ENCODE measurements at regions not wholly inside any gene's neighbourhood (a gene's known extent, or its start where the extent isn't known, plus 50 kb on each side); places are given as distances from the start of the nearest gene placed in this dataset.
"Not testable (repeated sequence)": the region's sequence is repeated elsewhere in the genome, so short reads cannot be mapped to it uniquely, and the experiment has no call there.

DNA sequence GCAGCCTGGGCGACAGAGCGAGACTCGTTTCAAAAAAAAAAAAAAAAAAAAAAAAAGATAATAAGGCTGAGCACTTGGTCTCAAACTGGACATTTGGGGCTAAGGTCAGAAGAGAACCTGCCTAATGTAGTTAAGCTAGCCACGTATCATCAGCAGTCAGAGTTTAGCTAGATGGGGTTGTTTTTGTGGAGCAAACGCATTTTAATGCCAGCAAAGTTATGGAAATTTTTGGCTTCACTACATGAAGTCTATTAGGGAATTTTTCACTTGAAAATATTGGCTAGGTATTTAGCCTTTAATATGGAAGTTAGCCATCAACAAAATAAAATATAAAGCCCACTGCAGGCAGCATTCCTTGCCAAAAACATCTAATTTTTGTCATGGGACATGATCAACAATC lies 902.9 kb upstream of the CDH18 start:
- not testable (repeated sequence) for FAIRE-seq; DNase-seq (ENCODE audit: low spot score)

DNA sequence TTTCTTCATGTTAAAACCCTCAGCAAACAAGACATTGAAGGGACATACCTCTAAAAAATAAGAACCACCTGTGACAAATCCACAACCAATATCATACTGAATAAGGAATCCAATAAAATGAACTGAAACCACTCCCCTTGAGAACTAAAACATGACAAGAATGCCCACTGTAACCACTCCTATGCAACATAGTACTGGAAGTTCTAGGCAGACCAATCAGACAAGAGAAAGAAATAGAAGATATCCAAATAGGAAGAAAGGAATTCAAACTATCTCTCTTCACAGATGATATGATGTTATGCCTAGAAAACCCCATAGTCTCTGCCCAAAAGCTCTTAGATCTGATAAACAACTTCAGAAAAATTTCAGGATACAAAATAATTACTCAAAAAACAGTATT lies 887.7 kb upstream of the CDH18 start:
- not testable (repeated sequence) for DNase-seq (ENCODE audit: low spot score); FAIRE-seq

DNA sequence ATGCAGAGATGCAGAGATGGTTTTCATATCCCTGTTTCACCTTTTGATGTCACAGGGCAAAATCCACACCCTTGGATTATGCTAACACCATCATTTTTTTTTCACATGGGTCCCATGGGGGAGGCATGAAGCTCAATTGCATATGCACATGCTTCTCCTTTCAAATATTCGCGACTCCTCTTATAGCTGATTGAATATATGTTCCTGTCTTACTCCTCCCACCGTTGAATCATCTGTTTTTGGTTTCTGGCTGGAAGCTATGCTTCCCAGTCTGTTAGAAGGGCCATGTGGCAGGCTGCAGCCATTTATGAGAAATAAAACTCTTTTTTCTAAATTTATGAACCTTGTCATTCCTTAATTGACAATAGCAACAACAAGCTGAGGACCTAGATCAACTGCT lies 877.9 kb upstream of the CDH18 start:
- not testable (repeated sequence) for DNase-seq (ENCODE audit: low spot score); FAIRE-seq

DNA sequence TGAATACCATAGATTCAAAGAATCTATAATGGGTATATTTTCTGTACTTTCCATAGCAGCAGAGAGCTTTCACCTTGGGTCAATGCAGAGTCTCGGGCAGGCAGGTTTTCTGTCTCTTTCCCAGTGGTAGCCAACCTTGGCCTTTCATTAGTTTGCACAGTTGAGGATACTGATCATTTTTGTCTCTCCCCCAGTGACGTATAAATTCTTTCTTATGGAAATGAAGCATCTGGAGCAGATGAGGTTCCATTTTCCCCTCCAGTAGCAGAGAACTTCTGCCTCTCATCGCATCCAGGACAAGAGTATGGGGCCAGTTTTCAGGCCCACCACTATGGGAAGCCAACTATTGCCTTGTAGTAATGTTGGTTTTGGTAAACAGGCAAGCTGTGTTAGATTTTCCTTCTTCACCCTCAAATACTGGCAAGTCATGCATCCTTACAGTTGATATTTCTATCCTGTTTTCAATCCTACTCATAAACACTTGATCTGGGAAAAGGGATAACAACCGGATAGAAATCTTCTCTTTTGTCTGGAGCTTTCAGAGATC lies 845.2 kb upstream of the CDH18 start:
- no peak for DNase-seq (ENCODE audit: low spot score)
- no peak for FAIRE-seq

DNA sequence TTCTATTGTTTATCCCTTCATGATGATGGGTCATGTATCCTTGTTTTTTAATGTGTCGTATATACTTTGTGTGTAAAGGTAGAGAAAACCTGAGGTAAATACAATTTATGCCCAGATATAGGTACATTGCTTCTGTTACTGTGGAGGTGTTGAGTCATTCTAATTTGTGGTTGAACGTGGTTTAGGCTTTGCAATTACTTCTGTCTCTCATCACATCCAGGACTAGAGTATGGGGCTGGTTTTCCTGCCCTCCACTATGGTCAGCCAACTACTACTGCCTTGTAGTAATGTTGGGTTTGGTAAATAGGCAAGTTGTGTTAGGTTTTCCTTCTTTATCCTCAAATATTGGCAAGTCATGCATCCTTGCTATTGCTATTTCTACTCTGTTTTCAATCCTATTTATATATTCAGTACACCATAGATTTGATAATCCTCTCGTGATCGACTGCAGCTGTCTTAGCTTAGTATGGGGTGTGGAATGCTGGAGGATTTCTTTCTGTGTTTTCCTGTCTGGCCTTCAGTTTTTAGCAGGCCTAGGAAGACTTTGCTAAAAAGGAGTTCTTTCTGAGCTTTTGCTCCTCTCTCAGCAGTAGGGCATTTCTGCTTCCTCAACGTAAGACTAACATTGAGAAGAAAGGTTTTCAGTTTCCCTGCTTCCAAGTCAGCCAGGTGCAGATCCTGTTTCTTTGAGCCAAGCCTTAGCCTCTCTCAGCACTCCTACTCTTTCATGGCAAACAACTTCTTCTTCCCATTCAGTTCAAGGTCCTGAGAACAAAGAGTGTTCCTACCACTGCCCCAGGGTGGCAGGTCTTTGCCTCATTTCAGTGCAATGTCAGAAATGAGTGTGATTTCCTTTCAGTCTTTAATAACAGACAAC lies 844.4 kb upstream of the CDH18 start:
- FAIRE-seq (no peak), DNase-seq (ENCODE audit: low spot score) (no peak)

DNA sequence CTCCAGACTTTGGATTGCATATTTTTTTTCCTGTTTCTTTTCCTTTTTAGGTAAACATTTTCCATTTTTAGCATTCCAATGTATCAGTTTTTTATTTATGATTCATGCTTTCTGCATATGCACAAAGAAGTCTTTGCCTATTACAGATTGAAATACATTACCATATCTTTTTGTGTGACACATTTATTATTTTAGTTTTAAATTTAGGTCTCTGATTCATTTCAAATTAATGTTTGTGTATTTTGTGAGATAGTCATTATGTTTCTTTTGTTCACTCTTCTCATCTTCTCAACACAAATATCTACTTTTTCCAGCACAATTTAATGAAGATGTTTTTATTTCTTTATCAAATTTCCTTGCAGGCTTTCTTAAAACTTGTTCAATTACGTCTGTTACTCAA lies 838.0 kb upstream of the CDH18 start:
- FAIRE-seq; DNase-seq (ENCODE audit: low spot score): not testable (repeated sequence)

DNA sequence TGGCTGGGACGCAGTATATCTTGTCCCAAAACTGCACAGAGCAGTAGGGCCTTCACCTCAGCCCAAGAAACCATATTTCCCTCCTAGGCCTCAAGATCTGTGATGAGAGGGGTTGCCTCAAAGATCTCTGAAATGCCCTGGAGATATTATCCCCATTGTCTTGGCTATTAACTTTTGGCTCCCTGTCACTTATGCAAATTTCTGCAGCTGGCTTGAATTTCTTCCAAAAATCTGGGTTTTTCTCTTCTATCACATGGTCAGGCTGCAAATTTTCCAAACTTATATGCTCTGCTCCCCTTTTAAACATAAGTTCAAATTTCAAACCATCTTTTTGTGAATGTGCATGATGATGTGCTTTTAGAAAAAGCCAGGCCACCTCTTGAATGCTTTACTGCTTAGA lies 809.2 kb upstream of the CDH18 start:
- FAIRE-seq; DNase-seq (ENCODE audit: low spot score): not testable (repeated sequence)

DNA sequence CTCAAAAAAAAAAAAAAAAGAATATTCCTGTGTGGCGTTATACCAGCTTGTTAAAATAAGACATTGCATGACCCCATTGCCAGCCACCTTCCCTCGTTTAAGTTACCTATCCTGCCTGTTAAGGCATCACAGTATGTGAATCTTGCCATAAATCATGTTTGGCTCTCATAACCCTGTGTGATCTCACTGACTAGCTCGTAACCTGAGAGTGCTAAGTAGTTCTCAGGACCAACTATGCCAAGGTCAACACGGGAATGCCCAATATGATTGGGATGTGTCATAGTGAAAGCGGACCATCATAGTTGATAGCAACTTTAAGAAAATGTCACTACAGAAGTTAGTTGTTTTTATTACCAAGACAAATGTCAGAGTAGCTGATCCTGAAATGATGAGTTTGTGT lies 796.8 kb upstream of the CDH18 start:
- not testable (repeated sequence) for DNase-seq (ENCODE audit: low spot score); FAIRE-seq

DNA sequence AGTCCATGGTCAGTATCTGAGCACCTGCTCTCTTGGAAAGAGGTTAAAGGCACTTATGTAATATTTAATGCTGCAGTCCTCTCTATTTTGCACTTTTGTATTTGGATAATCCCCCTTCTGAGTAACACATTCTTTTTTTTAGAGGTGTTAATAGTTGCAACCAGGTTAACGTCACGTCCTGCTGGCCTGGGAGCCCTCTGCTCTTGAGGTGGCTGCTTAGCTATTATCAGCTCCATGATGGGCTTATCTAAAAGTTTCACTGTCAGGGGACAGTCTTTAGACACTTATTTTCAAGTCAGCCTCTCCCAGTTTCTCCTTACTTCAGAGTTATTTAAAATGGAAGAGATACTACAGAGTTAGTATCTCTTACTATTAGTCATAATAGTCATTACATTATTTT lies 795.5 kb upstream of the CDH18 start:
- DNase-seq (ENCODE audit: low spot score); FAIRE-seq: not testable (repeated sequence)

DNA sequence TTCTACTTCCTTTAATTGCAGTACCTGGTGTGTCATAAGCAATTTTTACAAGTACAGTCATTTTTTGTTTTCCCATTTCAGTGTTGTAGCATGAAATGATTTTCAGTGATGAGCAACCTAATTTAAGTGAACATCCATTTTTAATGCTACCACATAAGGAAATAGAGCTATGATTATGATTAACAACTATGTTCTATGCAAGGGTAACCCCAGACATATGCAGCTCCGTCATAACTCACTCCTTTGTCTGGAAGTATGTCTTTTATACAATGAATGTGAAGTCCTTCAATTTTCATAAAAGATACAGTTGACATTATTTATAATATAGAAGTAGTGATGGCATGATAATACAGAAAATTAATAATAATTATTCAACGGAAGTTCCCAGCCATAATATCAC lies 783.3 kb upstream of the CDH18 start:
- not testable (repeated sequence) for DNase-seq (ENCODE audit: low spot score); FAIRE-seq

DNA sequence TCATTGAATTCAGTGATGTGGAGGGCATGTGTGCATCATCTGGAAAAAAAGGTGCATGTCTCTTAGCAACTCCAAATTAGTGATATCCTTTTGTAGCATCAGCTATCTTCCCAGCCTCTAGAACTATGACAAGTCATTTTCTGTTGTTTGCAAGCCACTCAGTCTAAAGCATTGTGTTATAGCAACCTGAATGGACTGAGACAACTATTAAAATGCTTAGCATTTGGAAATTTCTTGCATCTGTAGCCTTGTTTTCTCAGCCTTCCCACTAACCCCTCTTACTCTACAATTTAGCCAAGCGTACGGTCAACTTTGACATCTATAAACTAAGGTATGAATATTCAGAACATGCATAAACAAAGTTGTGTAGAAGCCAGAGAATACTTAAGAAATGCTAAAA lies 777.1 kb upstream of the CDH18 start:
- DNase-seq (ENCODE audit: low spot score); FAIRE-seq: not testable (repeated sequence)

DNA sequence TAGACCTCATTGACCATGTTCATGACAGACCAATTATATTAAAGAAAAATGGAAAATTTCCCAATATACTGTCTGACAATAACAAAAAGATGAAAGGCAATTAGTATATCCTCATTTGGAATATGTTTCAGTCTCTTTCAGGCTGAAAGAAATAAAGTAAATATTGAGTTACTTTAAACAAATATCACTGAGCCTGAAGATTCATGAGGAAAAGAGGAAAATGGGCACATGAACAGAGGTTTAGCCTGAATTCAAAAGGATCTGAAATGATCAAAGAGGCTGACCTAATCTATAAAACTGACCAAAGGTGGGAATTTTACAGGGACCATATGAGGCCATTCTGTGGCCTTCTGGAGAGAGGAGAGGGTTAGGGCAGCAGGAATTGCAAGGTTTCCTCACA lies 771.5 kb upstream of the CDH18 start:
- FAIRE-seq; DNase-seq (ENCODE audit: low spot score): not testable (repeated sequence)

DNA sequence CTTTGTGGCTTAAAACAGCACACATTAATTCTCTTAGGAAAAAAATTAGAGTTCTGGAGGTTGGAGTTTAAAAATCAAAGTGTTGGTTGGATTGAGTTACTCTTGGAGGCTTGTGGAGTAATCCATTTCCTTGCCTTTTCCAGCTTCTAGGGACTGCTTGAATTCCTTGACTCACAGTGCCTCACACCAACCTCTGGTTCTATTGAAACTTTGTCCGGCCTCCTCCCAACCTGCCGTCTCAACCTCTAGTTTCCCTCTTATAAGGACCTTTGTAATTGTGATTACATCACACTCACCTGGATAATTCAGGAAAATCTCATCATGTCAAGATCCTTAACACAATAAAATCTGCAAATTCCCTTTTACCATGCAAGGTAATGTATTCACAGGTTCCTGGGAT lies 764.2 kb upstream of the CDH18 start:
- FAIRE-seq, result not testable (repeated sequence)

DNA sequence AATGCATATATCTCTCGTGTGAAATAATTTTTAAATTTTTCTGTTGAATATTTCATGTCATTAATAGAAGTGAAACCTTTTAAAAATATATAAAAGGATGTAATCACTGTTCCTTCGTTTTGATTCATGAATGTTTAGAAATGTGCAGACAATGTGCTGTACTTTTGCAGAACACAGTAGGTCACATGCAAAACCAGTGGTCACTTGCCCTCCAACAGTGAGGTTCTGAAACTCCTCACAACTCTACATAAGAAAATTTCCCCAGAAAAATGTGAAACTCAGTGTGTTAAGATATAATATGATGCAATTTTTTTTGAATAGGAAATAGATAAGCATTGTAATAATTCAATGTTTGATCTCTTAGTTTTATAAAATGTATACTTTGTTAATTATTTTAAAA lies 747.7 kb upstream of the CDH18 start:
- DNase-seq (ENCODE audit: low spot score), result not testable (repeated sequence)
- FAIRE-seq, result peak; percentile 72

More for the DNA sequence above, 764.2 kb upstream of the CDH18 start:
- not testable (repeated sequence) for DNase-seq (ENCODE audit: low spot score)

DNA sequence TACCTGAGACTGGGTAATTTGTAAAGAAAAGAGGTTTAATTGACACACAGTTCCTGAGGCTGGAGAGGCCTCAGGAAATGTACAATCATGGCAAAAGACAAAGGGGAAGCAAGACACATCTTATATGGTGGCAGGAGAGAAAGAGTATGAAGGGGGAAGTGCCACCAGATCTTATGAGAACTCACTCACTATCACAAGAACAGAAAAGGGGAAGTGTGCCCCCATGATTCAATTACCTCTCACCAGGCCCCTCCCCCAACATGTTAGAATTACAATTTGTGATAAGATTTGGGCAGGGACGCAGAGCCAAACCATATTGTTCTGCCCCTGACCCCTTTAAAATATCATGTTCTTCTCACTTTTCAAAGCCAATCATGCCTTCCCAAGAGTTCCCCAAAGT lies 744.2 kb upstream of the CDH18 start:
- not testable (repeated sequence) for FAIRE-seq; DNase-seq (ENCODE audit: low spot score)

DNA sequence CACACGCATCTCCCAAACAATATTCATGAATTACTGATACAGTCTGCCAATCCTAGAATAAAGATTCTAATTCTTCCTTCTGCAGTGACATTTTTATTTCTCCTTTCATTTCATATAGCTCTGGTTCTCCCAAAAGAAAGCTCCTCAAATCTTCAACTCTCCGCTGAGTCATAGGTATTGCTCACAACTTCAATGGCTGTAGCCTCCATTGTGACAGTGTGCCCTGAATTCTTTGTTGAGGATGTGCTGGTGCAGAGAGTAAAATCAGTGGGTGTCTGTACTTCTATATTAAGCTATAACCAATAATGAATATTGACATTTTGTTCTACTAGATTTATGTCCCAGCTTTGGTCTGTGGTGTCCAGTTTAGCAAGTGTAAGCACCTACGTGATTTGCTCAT lies 733.3 kb upstream of the CDH18 start:
- DNase-seq (ENCODE audit: low spot score); FAIRE-seq: not testable (repeated sequence)

DNA sequence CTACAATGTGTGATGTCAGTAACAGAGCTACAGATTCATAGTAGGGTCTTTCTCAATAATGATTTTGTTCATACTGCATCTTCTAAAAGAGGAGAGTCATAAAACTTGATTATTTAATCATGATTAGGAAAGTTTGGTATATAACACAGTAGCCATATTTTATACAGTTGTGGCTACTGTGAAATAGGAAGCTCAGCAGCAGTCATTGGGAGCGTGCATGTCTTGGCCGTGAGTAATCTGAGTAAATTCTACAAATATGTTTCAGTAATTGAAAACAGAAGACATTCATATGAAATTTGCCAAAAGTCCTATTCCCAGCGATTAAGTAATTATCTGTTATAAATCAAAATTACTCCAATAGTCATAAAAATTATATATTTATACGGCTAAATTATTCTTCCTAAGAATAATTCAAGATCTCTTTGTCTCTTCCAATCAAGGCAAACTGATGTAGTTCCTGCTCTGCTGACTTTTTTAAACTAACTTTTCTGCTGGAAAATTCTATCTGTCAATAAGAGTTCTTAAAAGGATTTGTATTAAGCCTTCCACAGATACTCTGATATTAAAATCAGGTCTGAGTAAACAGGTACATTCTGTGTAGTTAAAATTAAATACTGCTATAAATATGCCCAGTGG lies 723.6 kb upstream of the CDH18 start:
- FAIRE-seq; DNase-seq (ENCODE audit: low spot score): not testable (repeated sequence)

DNA sequence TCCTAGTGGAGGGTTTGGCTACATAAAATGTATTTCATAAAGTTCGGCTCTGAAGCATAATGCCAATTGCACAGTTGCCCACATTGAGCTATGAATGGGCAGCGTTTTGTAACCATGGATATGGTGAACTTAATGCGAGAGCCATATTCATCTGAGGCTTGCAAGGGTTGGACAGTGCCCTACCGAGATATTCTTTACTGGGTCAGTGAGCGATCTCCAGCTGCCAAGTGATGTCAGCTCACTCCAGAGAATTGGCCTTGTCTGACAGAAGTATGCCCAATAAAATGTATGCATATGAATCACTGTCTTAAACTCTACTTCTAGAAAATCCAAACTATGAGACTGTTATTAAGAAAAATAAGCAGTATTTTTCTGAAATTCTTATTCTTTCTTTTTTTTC lies 719.6 kb upstream of the CDH18 start:
- DNase-seq (ENCODE audit: low spot score); FAIRE-seq: not testable (repeated sequence)

DNA sequence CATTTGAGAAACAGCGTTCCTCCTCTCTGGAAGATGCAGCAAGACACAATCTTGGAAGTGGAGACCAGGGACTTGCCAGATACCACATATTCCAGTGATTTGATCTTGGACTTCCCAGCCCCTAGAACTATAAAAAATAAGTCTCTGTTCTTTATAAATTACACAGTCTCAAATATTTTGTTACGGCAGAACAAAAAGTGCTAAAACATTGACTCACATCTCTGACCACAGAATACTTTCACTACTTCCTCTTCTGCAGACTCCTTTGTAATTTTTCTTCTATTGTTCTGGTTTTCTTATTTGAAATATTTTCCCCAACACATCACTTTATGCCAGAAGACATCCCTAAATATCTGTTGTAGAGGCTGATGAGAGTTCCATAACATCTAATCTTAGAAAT lies 706.1 kb upstream of the CDH18 start:
- DNase-seq (ENCODE audit: low spot score) (no peak), FAIRE-seq (no peak)

DNA sequence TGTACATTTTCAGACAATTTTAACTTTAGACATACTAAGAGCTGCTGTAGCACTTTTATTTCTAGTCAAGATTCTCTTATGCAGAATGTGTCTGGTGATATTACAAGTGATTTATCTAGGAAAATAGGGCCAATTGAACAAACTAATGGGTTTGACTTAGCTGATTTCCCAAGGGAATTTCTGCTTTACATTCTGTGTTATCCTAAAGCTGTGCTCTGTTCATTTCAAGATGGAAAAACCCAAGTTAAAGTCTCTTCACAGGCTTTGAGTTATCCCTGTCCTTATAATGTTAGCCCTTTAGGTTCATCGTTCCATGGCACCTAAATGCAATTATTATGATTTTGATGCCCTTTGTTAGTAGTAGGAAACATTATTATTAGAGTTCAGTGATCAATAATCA lies 704.9 kb upstream of the CDH18 start:
- no peak for DNase-seq (ENCODE audit: low spot score)

DNA sequence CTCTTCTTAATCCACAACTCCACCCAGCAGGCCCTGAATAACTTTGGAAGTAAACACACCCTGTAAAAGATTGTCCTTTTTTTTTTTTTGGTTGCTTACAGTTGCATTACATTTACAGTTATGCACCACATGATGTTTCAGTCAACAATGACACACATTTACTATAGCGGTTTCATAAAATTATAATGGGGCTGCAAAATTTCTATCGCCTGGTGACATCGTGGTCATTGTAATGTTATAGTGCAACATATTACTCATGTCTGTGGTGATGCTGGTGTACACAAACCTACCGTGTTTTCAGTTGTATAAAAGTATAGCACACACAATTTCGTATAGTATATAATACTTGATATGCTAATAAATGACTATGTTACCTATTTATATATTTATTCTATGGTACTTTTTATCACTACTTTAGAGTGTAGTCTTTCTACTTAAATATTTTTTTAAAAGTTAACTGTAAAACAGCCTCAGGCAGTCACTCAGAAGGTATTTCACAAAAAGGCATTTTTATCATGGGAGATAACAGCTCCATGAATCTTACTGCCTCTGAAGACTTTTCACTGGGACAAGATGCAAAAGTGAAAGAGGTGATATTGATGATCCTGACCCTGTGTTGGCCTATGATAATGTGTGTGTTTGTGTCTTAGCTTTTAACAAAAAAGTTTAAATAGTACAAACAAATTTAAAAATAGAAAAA lies 695.4 kb upstream of the CDH18 start:
- DNase-seq (ENCODE audit: low spot score) (no peak), FAIRE-seq (no peak)

More for the DNA sequence above, 704.9 kb upstream of the CDH18 start:
- FAIRE-seq, result no peak
